Endothelial cell of umbilical vein (primary cell): ENCODE measurements at regions not wholly inside any gene's neighbourhood (a gene's known extent, or its start where the extent isn't known, plus 50 kb on each side); places are given as distances from the start of the nearest gene placed in this dataset.

ENCODE experiments used
- BruUV-seq: library from RNA; stranded (reverse); fragments of 400-500 nt; replicated peaks from 2 replicates; lab custom pipeline; 2021; lab: Mats Ljungman, UMichigan
- CTCF ChIA-PET: fragments of 300-600, 350-600 bp; sonication (Branson Sonifier 250); formaldehyde crosslinking; loops from one replicate; lab custom pipeline; 2021; ENCODE audit warnings: antibody characterized with exemption, inconsistent platforms; lab: Charles Lee
- POLR2A ChIA-PET: fragments of 300-600, 350-600 bp; sonication (Branson Sonifier 250); formaldehyde crosslinking; loops from one replicate; lab custom pipeline; 2021; ENCODE audit warnings: antibody characterized with exemption, inconsistent platforms; lab: Charles Lee
- DNase-seq: peaks from one replicate; pipeline ENCODE4 v3.0.0-alpha.2; 2011; ENCODE audit warnings: low read depth, low spot score
- FAIRE-seq: peaks from 2 replicates; lab custom pipeline; 2011; peaks lifted over from hg19 to GRCh38; lab: Jason Lieb, UNC
- H2AFZ ChIP-seq: 2 replicates; pipeline ENCODE4 v1.6.0; 2012; ENCODE audit warnings: low read depth, low read length, control low read depth, inconsistent platforms
- H3K27ac ChIP-seq: 2 replicates; pipeline ENCODE4 v1.5.1; 2011; ENCODE audit warnings: low read depth, mild to moderate bottlenecking, control low read depth, low read length, moderate library complexity; ENCODE audit not compliant: insufficient read depth
- H3K27me3 ChIP-seq, 2 experiments: 2 replicates each; pipeline versions ENCODE4 v1.6.0 to v1.6.1; 2011; ENCODE audit warnings: low read length in 2 of 2, mixed read lengths in 1 of 2; ENCODE audit not compliant: control insufficient read depth in 2 of 2, insufficient read depth in 2 of 2
- H3K36me3 ChIP-seq, 2 experiments: 2 replicates in 1 of 2; 3 replicates in 1 of 2; pipeline ENCODE4 v1.5.1; 2011; ENCODE audit warnings: low read length in 2 of 2, mild to moderate bottlenecking in 1 of 2, moderate library complexity in 1 of 2; ENCODE audit not compliant: control insufficient read depth in 2 of 2, insufficient read depth in 2 of 2; ENCODE audit errors: extremely low read depth in 1 of 2
- H3K4me1 ChIP-seq: 3 replicates; pipeline ENCODE4 v1.5.1; 2011; ENCODE audit warnings: mild to moderate bottlenecking, low read length; ENCODE audit not compliant: control insufficient read depth, insufficient read depth; ENCODE audit errors: extremely low read depth
- H3K4me2 ChIP-seq: 2 replicates; pipeline ENCODE4 v1.6.1; 2011; ENCODE audit warnings: low read length, control low read depth, mixed read lengths; ENCODE audit not compliant: insufficient read depth
- H3K4me3 ChIP-seq, 3 experiments: fragments of 200-600 bp in 1 of 3; sonication (generic), shearing (Covaris generic) in 1 of 3; replicated peaks in 1 of 3; 2 replicates each; pipeline ENCODE4 v1.5.1; 2011 to 2016; ENCODE audit warnings: control low read depth in 3 of 3, low read length in 3 of 3, mild to moderate bottlenecking in 2 of 3, inconsistent platforms in 1 of 3, low read depth in 1 of 3, moderate library complexity in 1 of 3; ENCODE audit not compliant: insufficient read depth in 1 of 3
- H3K79me2 ChIP-seq: 2 replicates; pipeline ENCODE4 v1.6.0; 2012; ENCODE audit warnings: low read length, inconsistent platforms; ENCODE audit not compliant: control insufficient read depth, insufficient read depth
- H3K9ac ChIP-seq: replicated peaks from 2 replicates; pipeline ENCODE3; 2011; ENCODE audit warnings: low read length, control low read depth; ENCODE audit not compliant: insufficient read depth; ENCODE audit errors: extremely low read depth
- H3K9me1 ChIP-seq: replicated peaks from 3 replicates; pipeline ENCODE4 v1.6.0; 2011; ENCODE audit warnings: mild to moderate bottlenecking, low read length; ENCODE audit not compliant: control insufficient read depth, insufficient read depth; ENCODE audit errors: extremely low read depth
- H3K9me3 ChIP-seq: replicated peaks from 2 replicates; pipeline ENCODE4 v1.5.1; 2012; ENCODE audit warnings: low read length, inconsistent platforms; ENCODE audit not compliant: control insufficient read depth, insufficient read depth
- H4K20me1 ChIP-seq: replicated peaks from 2 replicates; pipeline ENCODE3; 2011; ENCODE audit warnings: mild to moderate bottlenecking, low read length; ENCODE audit not compliant: control insufficient read depth, insufficient read depth; ENCODE audit errors: extremely low read depth
- CTCF ChIP-seq, 2 donors: IDR thresholded peaks; 1 replicate in 1 of 2; 2 replicates in 1 of 2; pipeline ENCODE4 v1.5.1; 2011; ENCODE audit warnings: low read length in 2 of 2, mild to moderate bottlenecking in 2 of 2, moderate library complexity in 2 of 2, control low read depth in 1 of 2, inconsistent platforms in 1 of 2, low read depth in 1 of 2; ENCODE audit not compliant: insufficient read depth in 1 of 2; ENCODE audit errors: extremely low read depth in 1 of 2
- EZH2 ChIP-seq: IDR thresholded peaks from 2 replicates; pipeline ENCODE4 v1.6.1; 2012; ENCODE audit warnings: borderline replicate concordance, low read depth, mild to moderate bottlenecking, moderate library complexity, low read length, inconsistent platforms; ENCODE audit not compliant: severe bottlenecking
- FOS ChIP-seq: IDR thresholded peaks from 2 replicates; pipeline ENCODE4 v1.6.1; 2011; ENCODE audit warnings: mild to moderate bottlenecking, low read length, moderate library complexity, borderline replicate concordance; ENCODE audit not compliant: insufficient read depth
- GATA2 ChIP-seq: IDR thresholded peaks from 2 replicates; pipeline ENCODE4 v1.7.0; 2011; ENCODE audit warnings: low read depth, mild to moderate bottlenecking, moderate library complexity, mixed read lengths, low read length; ENCODE audit not compliant: insufficient read length, insufficient read depth
- JUN ChIP-seq: IDR thresholded peaks from 2 replicates; pipeline ENCODE4 v1.6.1; 2011; ENCODE audit warnings: borderline replicate concordance, low read depth; ENCODE audit not compliant: insufficient read length, insufficient read depth
- MAX ChIP-seq: IDR thresholded peaks from 2 replicates; pipeline ENCODE4 v1.6.1; 2011; ENCODE audit not compliant: insufficient read depth, insufficient read length
- MYC ChIP-seq: IDR thresholded peaks from one replicate; pipeline ENCODE4 v1.6.1; 2011; ENCODE audit warnings: mild to moderate bottlenecking, low read depth, low read length
- POLR2A ChIP-seq: IDR thresholded peaks from 2 replicates; pipeline ENCODE4 v1.6.1; 2012; ENCODE audit warnings: low read depth, mild to moderate bottlenecking, control low read depth, low read length
- POLR2AphosphoS5 ChIP-seq: IDR thresholded peaks from 2 replicates; pipeline ENCODE4 v1.6.1; 2012; ENCODE audit warnings: low read depth, mild to moderate bottlenecking, control low read depth, low read length, moderate library complexity; ENCODE audit not compliant: insufficient read depth
- dilution Hi-C: fragments of 300-500 bp; cut with MboI; formaldehyde crosslinking; loops from one replicate; pipeline ENCODE4 v1.15.0; 2019; ENCODE audit warnings: low sequenced_read_pairs; ENCODE audit not compliant: extremely low pct_ligation_motif_present
- intact Hi-C: fragments of 100-400 bp; cut with micrococcal nuclease; formaldehyde crosslinking; loops from one replicate; pipeline ENCODE4 v1.10.0; 2022

GRCh38 chr2:22499082-22499839, 885.7 kb upstream of the KLHL29 start:
- Histone ChIP-seq H3K4me3 (no peak overlapping the region), H3K27ac (no peak overlapping the region), H3K4me1 (no peaks in the 10 kb centered on the region), H3K4me2 (no peak overlapping the region), H3K27me3 (no peaks in the 10 kb centered on the region), H3K36me3 (no peaks in the 10 kb centered on the region), H3K79me2 (no peaks in the 10 kb centered on the region), H2AFZ (no peak overlapping the region), H3K9ac (no peak overlapping the region), H3K9me3 (peaks cover 2% of the 10 kb centered on the region), H4K20me1 (no peaks in the 10 kb centered on the region), H3K9me1 (no peaks in the 10 kb centered on the region)
- BruUV-seq, result no TSS peak
- no peak for TF ChIP-seq MAX
- TF ChIP-seq CTCF (IDR thresholded peaks at IDR 0.05; ENCODE audit: extremely low read depth in 1 of 2, insufficient read depth in 1 of 2, low read depth in 1 of 2, low read length in 2 of 2), result no peak
- no peak for TF ChIP-seq GATA2
- TF ChIP-seq POLR2A, result no peak
- no peak for TF ChIP-seq JUN
- TF ChIP-seq MYC, result no peak
- no peak for TF ChIP-seq POLR2AphosphoS5
- TF ChIP-seq EZH2, result no peak
- no peak for TF ChIP-seq FOS
- CTCF ChIA-PET, result no interaction called here
- dilution Hi-C loops, result no loop called here
- FAIRE-seq (no peak), DNase-seq (no peak)
- POLR2A ChIA-PET, result no interaction called here
- intact Hi-C loops, result no loop called here
